ENCODE measurements at regions not wholly inside any gene's neighbourhood (a gene's known extent, or its start where the extent isn't known, plus 50 kb on each side); places are given as distances from the start of the nearest gene placed in this dataset.

DNA sequence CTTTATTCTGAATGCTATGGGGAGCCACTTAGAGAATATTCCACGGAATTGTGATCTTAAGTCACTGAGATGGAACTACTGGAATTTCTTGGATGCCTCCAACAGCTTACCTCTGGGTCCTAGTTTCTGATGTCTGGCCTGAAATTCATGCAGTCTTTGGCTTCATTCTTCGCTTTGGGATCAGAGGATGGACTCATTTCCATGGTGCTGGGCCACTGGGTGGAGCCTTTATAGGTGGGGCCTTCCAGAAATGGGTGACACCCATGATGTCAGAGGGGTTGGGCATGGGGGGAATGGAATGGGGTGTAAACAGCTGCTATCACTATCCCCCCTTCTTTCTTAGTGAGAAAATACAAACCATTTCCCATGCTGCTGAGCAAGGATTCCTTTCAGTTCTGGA lies 73.7 kb upstream of the FGGY start:
- TF ChIP-seq, protein P1, sequence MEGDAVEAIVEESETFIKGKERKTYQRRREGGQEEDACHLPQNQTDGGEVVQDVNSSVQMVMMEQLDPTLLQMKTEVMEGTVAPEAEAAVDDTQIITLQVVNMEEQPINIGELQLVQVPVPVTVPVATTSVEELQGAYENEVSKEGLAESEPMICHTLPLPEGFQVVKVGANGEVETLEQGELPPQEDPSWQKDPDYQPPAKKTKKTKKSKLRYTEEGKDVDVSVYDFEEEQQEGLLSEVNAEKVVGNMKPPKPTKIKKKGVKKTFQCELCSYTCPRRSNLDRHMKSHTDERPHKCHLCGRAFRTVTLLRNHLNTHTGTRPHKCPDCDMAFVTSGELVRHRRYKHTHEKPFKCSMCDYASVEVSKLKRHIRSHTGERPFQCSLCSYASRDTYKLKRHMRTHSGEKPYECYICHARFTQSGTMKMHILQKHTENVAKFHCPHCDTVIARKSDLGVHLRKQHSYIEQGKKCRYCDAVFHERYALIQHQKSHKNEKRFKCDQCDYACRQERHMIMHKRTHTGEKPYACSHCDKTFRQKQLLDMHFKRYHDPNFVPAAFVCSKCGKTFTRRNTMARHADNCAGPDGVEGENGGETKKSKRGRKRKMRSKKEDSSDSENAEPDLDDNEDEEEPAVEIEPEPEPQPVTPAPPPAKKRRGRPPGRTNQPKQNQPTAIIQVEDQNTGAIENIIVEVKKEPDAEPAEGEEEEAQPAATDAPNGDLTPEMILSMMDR (IDR thresholded peaks at IDR 0.05), result no peak
- TF ChIP-seq EP300 (IDR thresholded peaks at IDR 0.05) (no peak), POLR2A (IDR thresholded peaks at IDR 0.05) (no peak)
